GM12872 (cell line): ENCODE measurements at regions not wholly inside any gene's neighbourhood (a gene's known extent, or its start where the extent isn't known, plus 50 kb on each side); places are given as distances from the start of the nearest gene placed in this dataset.

Source experiments
- TF ChIP-seq, protein P1 (sequence below): IDR thresholded peaks from 3 replicates; pipeline ENCODE4 v1.5.1; 2011; ENCODE audit warnings: low read depth, mild to moderate bottlenecking, low read length, moderate library complexity; ENCODE audit not compliant: insufficient read depth

DNA sequence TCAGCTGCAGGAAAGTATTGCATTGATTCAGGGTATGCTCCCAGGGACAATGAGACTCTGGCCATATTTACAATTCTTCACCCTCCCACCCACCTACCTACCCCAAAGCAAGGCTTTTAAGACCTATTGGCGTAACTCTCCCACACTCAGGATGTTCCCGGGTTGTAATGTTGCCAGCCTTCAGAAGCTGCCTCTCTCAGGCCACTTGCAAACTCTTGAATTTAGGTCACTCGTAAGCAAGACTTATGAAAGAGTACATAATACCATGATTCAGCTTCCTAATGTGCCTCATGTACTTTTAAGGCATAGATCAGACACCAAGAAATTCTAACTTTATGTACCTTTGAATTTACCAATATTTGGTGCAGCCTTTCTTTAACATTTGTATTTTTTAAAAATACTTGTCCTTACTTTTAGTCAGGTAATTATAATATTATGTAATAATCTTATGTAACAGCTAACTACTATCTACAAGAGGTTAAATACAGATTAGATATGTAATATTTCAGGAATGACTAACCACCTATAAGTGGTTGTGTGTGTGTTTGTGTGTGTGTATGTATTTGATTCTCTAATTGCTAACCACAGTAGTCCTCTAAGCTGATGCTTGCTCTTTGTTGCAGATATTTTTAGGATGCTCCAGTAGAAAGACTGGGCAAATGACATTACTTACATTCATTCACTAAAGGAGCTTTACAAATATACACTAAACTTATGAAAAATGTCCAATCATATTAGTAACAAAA, 630.5 kb upstream of the MEF2C start:
- TF ChIP-seq, protein P1, sequence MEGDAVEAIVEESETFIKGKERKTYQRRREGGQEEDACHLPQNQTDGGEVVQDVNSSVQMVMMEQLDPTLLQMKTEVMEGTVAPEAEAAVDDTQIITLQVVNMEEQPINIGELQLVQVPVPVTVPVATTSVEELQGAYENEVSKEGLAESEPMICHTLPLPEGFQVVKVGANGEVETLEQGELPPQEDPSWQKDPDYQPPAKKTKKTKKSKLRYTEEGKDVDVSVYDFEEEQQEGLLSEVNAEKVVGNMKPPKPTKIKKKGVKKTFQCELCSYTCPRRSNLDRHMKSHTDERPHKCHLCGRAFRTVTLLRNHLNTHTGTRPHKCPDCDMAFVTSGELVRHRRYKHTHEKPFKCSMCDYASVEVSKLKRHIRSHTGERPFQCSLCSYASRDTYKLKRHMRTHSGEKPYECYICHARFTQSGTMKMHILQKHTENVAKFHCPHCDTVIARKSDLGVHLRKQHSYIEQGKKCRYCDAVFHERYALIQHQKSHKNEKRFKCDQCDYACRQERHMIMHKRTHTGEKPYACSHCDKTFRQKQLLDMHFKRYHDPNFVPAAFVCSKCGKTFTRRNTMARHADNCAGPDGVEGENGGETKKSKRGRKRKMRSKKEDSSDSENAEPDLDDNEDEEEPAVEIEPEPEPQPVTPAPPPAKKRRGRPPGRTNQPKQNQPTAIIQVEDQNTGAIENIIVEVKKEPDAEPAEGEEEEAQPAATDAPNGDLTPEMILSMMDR, result no peak

DNA sequence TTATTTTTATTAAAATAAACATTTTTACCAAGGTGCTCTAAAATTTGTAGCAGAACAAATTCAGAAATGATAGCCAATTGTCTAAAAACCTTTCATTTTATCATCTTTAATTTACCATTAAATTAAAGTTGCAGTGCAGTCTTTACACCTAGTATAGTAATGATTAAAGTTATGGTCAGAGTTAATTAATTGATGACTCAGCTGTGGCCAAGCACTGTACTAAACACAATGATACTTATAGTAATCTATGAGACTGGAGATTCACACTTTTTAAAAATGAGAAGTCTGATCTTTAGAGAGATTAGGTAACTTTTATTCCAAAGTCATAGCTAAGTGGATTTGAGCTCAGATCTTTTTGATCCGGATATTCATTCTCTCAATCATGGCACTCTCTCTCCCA, 621.1 kb upstream of the MEF2C start:
- TF ChIP-seq, protein P1, result no peak

DNA sequence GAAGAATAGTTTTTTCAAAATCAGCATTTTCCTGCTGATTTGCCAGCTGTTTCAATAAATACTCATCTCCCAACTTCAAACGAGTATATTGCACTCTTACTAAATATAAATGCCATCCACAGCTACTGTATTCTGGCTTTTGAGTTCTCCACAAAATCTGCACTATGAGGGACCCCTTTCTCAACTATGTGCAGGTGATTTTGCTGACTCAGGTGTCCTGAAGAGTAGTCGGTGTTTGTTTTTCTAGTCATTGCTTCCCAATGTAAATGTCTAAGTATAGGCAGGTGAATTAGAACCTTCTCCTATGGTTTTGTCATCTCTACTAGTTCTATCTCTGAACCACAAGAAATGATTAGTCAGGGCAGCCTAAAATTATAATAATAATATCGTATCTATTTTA, 616.8 kb upstream of the MEF2C start:
- TF ChIP-seq, protein P1, result no peak

DNA sequence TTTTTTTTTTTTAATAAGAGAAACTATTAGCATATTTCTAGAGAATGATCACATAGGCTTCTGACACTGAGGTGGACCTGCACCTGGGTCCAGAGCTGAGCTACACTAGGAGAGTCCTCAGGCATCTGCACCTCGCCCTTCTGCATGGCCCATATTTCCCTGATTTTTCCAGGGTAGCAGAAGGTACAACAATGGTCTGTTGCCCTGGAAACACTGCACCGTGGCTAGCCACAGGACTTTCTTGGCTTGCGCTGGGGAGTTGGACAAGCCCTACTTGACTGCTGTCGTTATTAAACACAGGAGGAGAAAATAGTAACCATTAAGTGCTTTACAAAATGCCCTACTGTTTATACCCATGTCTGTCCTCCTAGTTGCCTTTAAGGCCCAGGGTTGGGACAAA, 615.7 kb upstream of the MEF2C start:
- TF ChIP-seq, protein P1, result no peak

DNA sequence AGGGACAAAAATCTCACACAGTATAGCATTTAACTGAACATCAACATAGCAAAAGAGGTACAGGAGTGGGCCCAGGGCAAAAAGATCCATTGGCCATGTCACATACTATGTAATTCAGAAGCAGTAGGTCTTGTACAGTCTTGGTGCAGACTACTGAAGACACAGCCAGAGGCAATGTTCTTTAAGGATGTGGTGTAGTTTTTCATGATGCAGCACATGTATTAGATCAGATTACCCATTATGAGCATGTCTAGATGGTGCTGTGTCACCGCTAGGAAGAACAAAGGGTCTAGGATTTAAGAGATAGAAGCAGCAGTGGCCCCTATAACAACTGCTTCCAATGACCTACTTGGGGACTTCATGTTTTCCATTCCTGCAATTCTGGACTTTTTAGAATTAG, 610.4 kb upstream of the MEF2C start:
- TF ChIP-seq, protein P1, result no peak

DNA sequence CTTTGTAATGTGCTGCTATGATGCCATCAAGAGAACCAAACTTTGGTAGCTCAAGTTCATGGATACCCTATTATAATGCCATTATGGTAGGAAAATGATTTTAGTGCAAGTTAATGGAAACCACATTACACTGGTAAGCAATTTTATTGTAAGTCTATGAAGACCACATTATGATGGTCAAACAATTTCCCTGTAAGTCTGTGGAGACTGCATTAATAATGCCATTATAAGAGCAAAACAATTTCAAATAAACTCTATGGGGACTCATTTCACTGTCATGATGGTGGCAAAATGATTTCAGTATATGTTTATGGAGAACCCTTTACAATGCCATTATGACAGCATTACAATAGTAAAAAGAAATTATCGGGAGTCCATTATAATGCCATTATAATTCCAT, 602.0 kb upstream of the MEF2C start:
- TF ChIP-seq, protein P1, result no peak

DNA sequence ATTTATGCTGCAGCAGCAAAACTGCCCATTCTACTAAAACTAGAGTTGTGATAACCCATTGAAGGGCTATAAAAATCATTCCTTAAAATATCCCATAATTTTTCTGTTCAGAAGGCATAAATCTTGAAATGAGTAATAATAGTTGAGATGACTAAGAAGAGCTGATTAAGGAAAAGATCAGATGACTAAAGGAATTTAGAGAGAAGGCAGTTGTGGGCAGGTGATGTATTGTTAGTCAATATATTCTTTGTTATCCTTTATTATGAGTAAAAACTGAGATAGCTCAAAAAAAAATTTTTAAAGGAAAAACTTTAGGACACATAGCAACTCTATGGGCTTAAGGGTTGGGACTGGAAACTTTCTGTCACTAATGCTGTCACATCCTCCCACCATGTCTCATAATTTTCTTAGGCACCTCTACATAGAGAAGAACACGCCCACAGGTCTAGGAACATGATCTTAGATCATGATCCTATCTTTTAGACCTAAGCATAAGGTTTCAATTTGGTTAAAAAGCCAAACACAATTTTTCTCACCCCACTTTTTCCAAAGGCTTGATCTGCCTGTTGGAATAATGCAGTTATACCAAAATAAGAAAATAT, 597.5 kb upstream of the MEF2C start:
- TF ChIP-seq, protein P1, result no peak
